ENCODE measurements at regions not wholly inside any gene's neighbourhood (a gene's known extent, or its start where the extent isn't known, plus 50 kb on each side); places are given as distances from the start of the nearest gene placed in this dataset.

DNA sequence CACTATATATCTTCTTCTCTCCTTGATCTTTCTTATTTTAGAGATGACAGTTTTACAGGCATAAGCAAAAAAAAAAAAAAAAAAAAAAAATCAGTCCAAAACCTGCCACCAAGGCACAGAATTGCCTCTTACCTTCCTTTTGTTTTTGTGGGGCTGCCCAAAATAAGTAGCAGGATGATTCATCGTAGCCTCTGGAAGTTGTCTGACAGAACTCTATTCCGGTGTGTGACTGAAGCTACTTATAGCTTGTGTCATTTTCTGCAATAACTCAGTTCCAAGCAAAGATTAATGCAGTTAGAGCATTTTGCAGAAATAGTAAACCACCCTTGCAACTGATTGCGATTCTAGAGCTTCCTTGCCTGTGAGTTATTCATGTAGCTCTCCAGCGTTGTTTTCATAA, 186.8 kb downstream of the KIF2B start:
- TF ChIP-seq, protein P1, sequence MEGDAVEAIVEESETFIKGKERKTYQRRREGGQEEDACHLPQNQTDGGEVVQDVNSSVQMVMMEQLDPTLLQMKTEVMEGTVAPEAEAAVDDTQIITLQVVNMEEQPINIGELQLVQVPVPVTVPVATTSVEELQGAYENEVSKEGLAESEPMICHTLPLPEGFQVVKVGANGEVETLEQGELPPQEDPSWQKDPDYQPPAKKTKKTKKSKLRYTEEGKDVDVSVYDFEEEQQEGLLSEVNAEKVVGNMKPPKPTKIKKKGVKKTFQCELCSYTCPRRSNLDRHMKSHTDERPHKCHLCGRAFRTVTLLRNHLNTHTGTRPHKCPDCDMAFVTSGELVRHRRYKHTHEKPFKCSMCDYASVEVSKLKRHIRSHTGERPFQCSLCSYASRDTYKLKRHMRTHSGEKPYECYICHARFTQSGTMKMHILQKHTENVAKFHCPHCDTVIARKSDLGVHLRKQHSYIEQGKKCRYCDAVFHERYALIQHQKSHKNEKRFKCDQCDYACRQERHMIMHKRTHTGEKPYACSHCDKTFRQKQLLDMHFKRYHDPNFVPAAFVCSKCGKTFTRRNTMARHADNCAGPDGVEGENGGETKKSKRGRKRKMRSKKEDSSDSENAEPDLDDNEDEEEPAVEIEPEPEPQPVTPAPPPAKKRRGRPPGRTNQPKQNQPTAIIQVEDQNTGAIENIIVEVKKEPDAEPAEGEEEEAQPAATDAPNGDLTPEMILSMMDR (IDR thresholded peaks at IDR 0.05 in 8 of 11, conservative IDR thresholded peaks at IDR 0.05 in 3 of 11), result no peak
- no peak for TF ChIP-seq POLR2AphosphoS5 (IDR thresholded peaks at IDR 0.05)
